T-helper 17 cell (primary cell): ENCODE measurements at regions not wholly inside any gene's neighbourhood (a gene's known extent, or its start where the extent isn't known, plus 50 kb on each side); places are given as distances from the start of the nearest gene placed in this dataset.
"Not testable (repeated sequence)": the region's sequence is repeated elsewhere in the genome, so short reads cannot be mapped to it uniquely, and the experiment has no call there.

Source experiments
- ATAC-seq: fragments of 150-1000 bp; cut with Tn5 transposase; 2 replicates; pipeline ENCODE4 v1.10.0; 2021; ENCODE audit warnings: mild to moderate bottlenecking, moderate library complexity
- DNase-seq, 3 donors: peaks; one replicate each; pipeline versions ENCODE4 v3.0.0 to v3.0.0-alpha.2; 2020 to 2021
- H3K9me3 ChIP-seq: one replicate; pipeline ENCODE4 v1.7.0; 2013; ENCODE audit warnings: low read length, mild to moderate bottlenecking; ENCODE audit not compliant: control insufficient read depth, poor library complexity, severe bottlenecking
- H3K27ac Mint-ChIP-seq: one replicate; pipeline ENCODE4 v1.8.0; 2022; ENCODE audit warnings: mild to moderate bottlenecking, moderate library complexity, mixed read lengths
- H3K27me3 Mint-ChIP-seq: one replicate; pipeline ENCODE4 v1.8.0; 2022; ENCODE audit warnings: mixed read lengths
- H3K36me3 Mint-ChIP-seq: one replicate; pipeline ENCODE4 v1.8.0; 2022; ENCODE audit warnings: low read depth, mixed read lengths
- H3K4me1 Mint-ChIP-seq: one replicate; pipeline ENCODE4 v1.8.0; 2022; ENCODE audit warnings: mild to moderate bottlenecking, mixed read lengths
- H3K4me3 Mint-ChIP-seq: one replicate; pipeline ENCODE4 v1.8.0; 2022; ENCODE audit warnings: mild to moderate bottlenecking, moderate library complexity, mixed read lengths

DNA sequence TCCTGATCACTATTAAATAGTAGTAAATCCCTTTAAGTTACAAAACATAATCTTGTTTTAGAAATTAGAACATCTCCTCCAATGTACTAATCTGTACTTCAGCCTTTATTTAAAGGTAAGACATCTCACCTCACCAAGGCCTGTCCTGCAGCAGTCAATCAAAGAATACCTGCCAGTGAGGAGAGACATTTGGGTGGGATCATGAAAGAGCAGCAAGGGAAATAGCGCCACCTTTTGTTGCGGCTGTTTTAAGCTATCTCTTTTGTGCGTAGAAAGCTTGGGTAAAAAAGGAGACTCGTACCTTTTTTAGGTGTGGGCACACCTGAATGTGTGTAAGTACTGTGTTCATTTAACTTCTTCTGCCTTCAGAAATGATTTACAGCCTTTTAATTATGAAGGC lies 117.8 kb upstream of the TMTC1 start:
- Mint-ChIP-seq H3K4me3 (no peak overlapping the region), H3K4me1 (no peaks in the 10 kb centered on the region), H3K27ac (no peak overlapping the region)

DNA sequence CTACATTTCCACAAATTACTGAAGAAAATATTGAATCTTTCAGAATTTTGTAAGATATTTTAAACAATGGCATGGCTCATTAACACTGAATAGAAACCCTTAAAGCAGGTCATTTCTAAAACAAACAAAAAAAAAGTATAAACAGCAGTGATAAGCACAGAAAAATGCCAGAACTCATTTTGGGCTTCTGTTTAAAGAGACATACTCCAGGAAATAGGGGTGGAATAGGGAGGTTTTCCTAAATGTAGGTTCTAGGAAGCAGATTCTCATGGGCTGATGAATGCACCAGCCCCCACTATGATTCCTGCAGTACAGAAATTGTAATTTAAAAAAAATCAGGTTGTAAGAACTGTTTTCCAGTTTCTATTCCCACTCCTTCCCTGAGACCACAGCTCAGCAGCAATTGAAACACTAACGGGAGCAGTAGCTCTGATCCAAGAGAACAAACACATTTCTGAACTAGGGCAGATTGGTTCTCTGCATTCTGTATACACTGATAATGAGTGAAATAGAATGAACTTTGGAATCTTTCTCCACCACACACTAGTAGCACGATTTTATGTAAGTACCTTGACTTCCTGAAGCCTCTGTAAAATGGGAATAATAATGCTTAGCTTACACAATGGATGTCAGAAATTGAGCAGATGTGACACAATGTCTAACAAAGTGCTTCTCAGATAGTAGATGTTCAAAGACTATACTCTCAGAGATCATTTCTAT lies 115.6 kb upstream of the TMTC1 start:
- Mint-ChIP-seq H3K27me3 (no peaks in the 10 kb centered on the region), H3K27ac (no peak overlapping the region), H3K36me3 (no peaks in the 10 kb centered on the region), H3K4me1 (no peaks in the 10 kb centered on the region), H3K4me3 (no peak overlapping the region)
- no peaks in the 10 kb centered on the region for H3K9me3 ChIP-seq
- no peak for DNase-seq
- ATAC-seq = no peak

More for the DNA sequence above, 117.8 kb upstream of the TMTC1 start:
- no peaks in the 10 kb centered on the region for H3K9me3 ChIP-seq
- H3K27me3 Mint-ChIP-seq = no peaks in the 10 kb centered on the region
- DNase-seq (no peak), ATAC-seq (no peak)
- H3K36me3 Mint-ChIP-seq = no peaks in the 10 kb centered on the region

DNA sequence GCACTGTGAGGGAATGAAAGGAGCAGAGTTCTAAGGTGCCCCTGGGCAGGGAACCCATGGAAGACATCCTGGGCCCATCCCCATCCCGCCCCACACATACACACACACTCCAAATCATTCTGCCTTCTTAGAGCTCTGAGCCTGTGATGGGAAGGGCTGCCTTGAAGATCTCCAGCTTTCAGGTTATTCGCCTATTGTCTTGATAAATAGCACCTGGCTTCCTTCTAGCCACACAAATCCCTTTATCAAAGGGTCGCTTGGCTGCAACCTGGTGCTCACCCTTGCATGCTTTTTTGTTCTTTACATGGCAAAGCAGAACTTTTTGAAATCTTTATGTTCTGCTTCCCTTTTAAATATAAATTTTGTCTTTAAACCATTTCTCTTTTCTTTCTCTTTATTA lies 112.2 kb upstream of the TMTC1 start:
- ATAC-seq = no peak
- no peaks in the 10 kb centered on the region for H3K9me3 ChIP-seq
- no peak overlapping the region for H3K4me3 Mint-ChIP-seq
- no peak for DNase-seq
- H3K36me3 Mint-ChIP-seq = no peaks in the 10 kb centered on the region
- no peaks in the 10 kb centered on the region for H3K4me1 Mint-ChIP-seq
- H3K27me3 Mint-ChIP-seq = no peaks in the 10 kb centered on the region
- no peak overlapping the region for H3K27ac Mint-ChIP-seq

DNA sequence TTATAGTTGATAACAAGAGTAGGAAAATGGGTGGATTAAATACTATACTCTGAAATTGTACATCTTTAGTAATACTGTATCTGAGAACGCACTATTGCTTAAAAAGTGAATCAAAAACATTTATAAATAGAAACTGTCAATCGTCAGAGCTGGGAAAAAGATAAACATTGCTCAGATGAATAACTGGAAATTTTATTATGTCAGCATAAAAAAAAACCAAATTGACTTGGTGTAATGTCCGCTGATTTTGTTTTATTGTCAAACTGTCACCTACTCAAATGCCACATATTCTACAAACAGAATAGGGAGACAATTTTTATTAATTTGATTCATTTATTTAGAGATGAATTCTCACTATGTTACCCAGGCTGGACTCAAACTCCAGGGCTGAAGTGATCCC lies 109.3 kb upstream of the TMTC1 start:
- H3K27ac Mint-ChIP-seq = no peak overlapping the region
- DNase-seq (no peak), ATAC-seq (no peak)
- H3K36me3 Mint-ChIP-seq = no peaks in the 10 kb centered on the region
- H3K9me3 ChIP-seq = no peaks in the 10 kb centered on the region
- no peaks in the 10 kb centered on the region for H3K4me1 Mint-ChIP-seq
- H3K4me3 Mint-ChIP-seq = no peak overlapping the region
- H3K27me3 Mint-ChIP-seq = no peaks in the 10 kb centered on the region

DNA sequence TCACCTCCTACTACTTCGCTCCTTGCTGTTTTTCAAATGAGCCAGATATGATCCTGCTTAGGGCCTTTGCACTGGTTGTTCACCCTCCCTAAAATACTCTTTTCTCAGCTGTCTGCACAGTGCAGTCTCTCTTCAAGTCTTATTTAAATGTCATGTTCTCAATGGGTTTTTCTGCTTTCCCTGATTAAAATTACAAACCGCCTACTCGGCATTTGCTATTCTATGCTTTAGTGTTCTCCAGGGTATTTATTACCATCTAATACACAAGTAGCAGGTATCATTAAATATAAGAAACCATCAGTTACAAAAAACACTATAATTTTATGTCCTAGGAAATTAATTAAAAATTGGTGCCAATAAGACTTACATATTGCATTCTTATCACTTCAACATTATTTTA lies 108.0 kb upstream of the TMTC1 start:
- no peak overlapping the region for H3K4me3 Mint-ChIP-seq
- H3K4me1 Mint-ChIP-seq = no peaks in the 10 kb centered on the region
- H3K27ac Mint-ChIP-seq = no peak overlapping the region
- ATAC-seq (no peak), DNase-seq (no peak)
- no peaks in the 10 kb centered on the region for H3K36me3 Mint-ChIP-seq
- no peaks in the 10 kb centered on the region for H3K27me3 Mint-ChIP-seq
- no peaks in the 10 kb centered on the region for H3K9me3 ChIP-seq

DNA sequence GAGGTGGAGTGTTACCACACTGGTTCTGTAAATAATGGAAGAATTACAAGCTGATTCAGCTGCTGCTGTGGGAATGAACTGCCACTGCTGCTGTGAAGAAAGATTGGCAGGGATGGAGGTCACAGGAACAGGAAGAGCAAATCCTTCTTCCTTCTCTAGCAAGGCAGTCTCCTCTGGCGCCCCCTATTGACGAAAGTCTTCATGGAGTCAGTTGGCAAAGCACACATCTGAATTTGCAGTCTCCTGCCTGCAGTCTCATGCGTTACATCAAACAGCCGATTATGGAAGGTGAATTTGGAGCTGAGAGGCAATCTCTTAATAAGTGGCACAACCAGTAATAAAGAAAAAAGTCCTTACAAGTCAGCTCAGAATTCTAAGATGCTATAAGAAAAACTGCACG lies 106.0 kb upstream of the TMTC1 start:
- no peaks in the 10 kb centered on the region for H3K4me1 Mint-ChIP-seq
- no peak overlapping the region for H3K4me3 Mint-ChIP-seq
- H3K36me3 Mint-ChIP-seq = no peaks in the 10 kb centered on the region
- no peaks in the 10 kb centered on the region for H3K27me3 Mint-ChIP-seq
- ATAC-seq = no peak
- no peak for DNase-seq
- no peak overlapping the region for H3K27ac Mint-ChIP-seq
- no peaks in the 10 kb centered on the region for H3K9me3 ChIP-seq

DNA sequence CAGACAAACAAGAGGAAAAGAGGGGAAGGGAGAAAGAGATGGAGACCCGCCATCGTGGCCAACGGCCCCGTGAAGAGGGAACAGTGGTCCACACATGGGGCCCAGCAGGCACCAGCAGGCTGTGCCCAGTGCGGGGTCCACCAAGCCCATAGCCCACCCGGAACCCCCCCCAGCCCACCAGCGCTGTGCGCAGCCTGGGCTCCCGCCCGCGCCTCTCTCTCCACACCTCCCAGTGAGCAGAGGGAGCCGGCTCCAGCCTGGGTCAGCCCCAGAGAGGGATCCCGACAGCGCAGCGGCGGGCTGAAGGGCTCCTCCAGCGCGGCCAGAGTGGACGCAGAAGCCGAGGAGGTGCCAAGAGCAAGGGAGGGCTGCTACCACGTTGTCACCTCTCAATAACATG lies 105.0 kb upstream of the TMTC1 start:
- H3K27ac Mint-ChIP-seq = no peak overlapping the region

DNA sequence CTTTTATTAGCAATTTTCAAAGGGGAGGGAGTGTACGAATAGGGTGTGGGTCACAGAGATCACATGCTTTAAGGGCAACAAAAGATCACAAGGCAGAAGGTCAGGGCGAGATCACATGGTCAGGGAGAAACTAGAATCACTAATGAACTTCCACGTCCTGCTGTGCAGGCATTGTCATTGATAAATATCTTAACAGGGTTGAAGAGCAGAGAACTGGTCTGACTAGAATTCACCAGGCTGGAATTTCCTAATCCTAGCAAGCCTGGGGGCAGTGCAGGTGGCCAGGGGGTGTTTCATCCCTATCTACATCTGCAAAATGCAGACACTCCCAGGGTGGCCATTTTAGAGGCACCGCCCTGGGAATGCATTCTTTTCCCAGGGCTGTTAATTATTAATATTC lies 101.2 kb upstream of the TMTC1 start:
- H3K4me1 Mint-ChIP-seq, H3K36me3 Mint-ChIP-seq, DNase-seq, H3K27me3 Mint-ChIP-seq, H3K9me3 ChIP-seq, H3K4me3 Mint-ChIP-seq, H3K27ac Mint-ChIP-seq, ATAC-seq: not testable (repeated sequence)

More for the DNA sequence above, 105.0 kb upstream of the TMTC1 start:
- Mint-ChIP-seq H3K36me3 (no peaks in the 10 kb centered on the region), H3K27me3 (no peaks in the 10 kb centered on the region), H3K4me1 (no peaks in the 10 kb centered on the region), H3K4me3 (no peak overlapping the region)
- DNase-seq = no peak
- ATAC-seq = no peak
- H3K9me3 ChIP-seq = no peaks in the 10 kb centered on the region

DNA sequence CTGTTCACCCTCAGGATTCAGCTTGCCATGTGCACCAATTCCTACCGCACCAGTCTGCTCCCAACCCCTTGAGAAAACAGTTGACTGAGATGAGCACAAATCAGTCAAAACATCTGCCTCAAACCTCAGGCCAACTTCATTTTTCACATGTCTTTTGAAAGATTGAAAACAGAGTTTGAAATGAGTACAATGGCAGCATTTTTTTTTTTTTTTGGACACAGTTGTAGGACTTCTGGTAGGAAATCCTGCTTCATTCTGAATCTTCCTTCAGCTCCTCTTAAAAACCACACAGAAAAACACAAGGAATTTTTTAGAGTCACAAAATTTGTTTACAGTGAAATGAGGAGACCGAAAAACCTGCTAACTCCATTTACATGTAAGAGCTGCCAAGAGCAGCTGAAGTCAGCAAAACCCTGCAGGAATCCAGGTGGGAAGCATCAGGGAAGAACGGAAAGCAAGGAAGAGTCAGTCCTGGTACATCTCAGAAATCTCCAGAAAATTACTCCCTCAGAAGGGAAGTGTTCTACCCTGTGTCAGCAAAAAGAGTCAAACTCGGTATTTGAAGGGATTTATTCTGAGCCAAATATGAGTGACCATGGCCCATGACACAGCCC lies 100.3 kb upstream of the TMTC1 start:
- no peaks in the 10 kb centered on the region for H3K4me1 Mint-ChIP-seq
- no peak overlapping the region for H3K4me3 Mint-ChIP-seq
- H3K27me3 Mint-ChIP-seq = no peaks in the 10 kb centered on the region
- ATAC-seq (no peak), DNase-seq (no peak)
- no peaks in the 10 kb centered on the region for H3K9me3 ChIP-seq
- no peaks in the 10 kb centered on the region for H3K36me3 Mint-ChIP-seq
- no peak overlapping the region for H3K27ac Mint-ChIP-seq

DNA sequence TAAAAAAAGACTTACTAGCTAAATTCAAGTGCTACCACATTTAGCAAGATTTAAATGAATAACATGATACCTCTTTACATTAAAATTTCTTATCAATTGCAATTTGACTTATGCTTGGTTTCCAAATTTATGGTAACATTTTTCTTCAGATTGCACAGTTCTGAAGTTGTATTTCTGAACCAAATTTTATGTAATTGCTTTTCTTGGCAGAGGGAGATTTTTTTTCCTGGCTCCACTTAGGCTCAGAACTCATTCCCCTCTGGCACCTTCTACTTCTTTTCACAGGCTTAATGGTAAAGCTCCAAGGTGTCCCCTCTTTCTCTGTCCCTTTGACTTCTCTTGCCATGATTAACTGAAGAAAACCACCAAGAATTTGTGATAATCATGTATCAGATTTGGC lies 99.8 kb upstream of the TMTC1 start:
- H3K9me3 ChIP-seq = no peaks in the 10 kb centered on the region
- no peak overlapping the region for H3K27ac Mint-ChIP-seq
- H3K36me3 Mint-ChIP-seq = no peaks in the 10 kb centered on the region
- ATAC-seq (no peak), DNase-seq (no peak)
- no peaks in the 10 kb centered on the region for H3K27me3 Mint-ChIP-seq
- H3K4me1 Mint-ChIP-seq = no peaks in the 10 kb centered on the region
- no peak overlapping the region for H3K4me3 Mint-ChIP-seq

DNA sequence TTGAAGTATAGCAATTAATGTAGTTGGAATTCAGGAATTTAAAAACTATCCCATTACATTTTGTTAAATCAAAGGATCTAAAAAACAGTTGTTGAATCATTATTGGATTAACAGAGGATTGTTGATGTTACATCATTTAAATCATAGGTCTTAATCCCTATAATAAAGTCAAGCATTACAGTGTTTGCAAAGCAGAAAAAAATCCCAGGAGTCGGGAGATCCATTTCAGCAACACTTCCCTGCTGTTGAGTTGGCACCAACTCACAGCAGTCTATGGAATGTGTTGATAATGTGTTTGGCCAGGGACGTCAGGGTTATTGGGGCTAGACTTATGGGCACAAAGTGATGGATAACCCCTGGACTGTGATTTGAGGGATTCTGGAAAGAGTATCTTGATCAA lies 99.1 kb upstream of the TMTC1 start:
- Mint-ChIP-seq H3K27me3 (no peaks in the 10 kb centered on the region), H3K36me3 (no peaks in the 10 kb centered on the region), H3K4me1 (no peaks in the 10 kb centered on the region), H3K27ac (no peak overlapping the region), H3K4me3 (no peak overlapping the region)
- ATAC-seq (no peak), DNase-seq (no peak)
- H3K9me3 ChIP-seq = no peaks in the 10 kb centered on the region

DNA sequence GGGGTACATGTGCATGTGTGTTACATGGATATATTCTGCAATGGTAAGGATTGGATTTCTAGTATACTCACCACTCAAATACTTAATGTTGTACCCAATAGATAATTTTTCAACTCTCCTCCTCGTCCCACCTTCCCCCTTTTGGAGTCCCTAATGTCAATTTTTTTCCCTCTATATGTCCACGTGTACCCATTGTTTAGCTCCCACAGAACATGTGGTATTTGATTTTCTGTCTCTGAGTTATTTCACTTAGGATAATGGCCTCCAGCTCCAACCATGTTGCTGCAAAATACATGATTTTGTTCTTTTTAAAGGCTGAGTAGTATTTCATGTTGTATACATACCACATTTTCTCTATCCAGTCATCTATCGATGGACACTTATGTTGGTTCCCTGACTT lies 97.2 kb upstream of the TMTC1 start:
- no peaks in the 10 kb centered on the region for H3K36me3 Mint-ChIP-seq
- ATAC-seq (no peak), DNase-seq (no peak)
- H3K27me3 Mint-ChIP-seq = no peaks in the 10 kb centered on the region
- H3K4me1 Mint-ChIP-seq = no peaks in the 10 kb centered on the region
- no peak overlapping the region for H3K27ac Mint-ChIP-seq
- H3K9me3 ChIP-seq = no peaks in the 10 kb centered on the region
- H3K4me3 Mint-ChIP-seq = no peak overlapping the region

DNA sequence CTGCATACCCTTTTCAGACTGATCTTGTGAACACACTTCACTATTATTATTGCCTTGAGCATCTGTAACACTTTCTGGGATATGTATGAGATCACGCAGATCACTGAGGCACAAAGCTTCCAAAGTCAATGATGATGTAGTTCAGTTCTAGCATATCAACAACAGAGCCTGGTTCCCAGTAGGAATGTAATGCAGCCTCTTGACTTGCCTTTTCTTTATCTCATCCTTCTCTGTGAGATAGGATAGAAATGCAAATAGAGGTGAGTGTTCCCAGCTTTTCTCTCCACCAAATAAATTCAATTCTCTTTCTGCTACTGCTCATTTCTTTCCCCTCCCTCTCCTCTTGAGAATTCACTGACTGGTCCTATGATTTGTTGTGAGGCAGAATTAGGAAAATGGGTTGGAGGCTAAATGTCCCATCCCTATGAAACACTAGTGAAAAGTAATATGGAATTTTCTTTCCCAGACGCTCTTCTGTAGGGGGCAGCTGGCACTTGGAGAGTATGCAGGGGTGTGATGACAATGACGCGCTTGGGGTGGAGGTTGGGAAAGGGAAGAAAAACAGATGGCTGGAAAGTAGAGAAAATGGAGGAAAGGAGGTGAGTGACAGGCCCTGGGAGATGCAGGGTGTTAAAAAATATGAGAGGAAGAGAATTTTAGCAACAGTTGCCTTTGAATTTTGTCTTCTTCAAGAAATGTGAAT lies 96.0 kb upstream of the TMTC1 start:
- H3K27me3 Mint-ChIP-seq = no peaks in the 10 kb centered on the region
- ATAC-seq = no peak

DNA sequence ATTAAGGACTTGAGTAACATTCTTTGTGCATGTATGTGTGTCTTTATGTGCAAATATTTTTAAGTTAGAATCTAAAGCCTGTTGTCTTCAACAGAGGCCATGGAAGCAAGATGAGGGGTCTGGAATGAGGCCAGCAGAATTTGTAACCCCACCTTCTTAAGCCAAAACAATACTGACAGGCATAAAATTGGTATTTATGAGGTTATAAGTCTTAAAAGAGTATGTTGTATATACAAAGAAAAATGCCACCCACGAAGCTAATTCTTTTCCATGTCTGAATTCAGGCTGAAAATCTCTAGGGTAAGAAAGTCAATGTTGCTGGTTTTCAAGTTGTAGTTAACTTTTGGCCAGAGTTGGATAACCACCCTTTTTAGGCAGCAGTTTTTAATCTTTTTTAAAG lies 86.2 kb upstream of the TMTC1 start:
- Mint-ChIP-seq H3K4me1 (no peaks in the 10 kb centered on the region), H3K27ac (no peak overlapping the region), H3K36me3 (no peaks in the 10 kb centered on the region), H3K27me3 (no peaks in the 10 kb centered on the region), H3K4me3 (no peak overlapping the region)
- no peak for ATAC-seq
- H3K9me3 ChIP-seq = no peaks in the 10 kb centered on the region
- DNase-seq = no peak

More for the DNA sequence above, 96.0 kb upstream of the TMTC1 start:
- no peaks in the 10 kb centered on the region for H3K9me3 ChIP-seq
- H3K4me1 Mint-ChIP-seq = no peaks in the 10 kb centered on the region
- H3K27ac Mint-ChIP-seq = no peak overlapping the region
- H3K4me3 Mint-ChIP-seq = no peak overlapping the region
- no peaks in the 10 kb centered on the region for H3K36me3 Mint-ChIP-seq
- no peak for DNase-seq
